Umbilical cord (tissue), 1 donor: ENCODE measurements at regions not wholly inside any gene's neighbourhood (a gene's known extent, or its start where the extent isn't known, plus 50 kb on each side); places are given as distances from the start of the nearest gene placed in this dataset.
A peak's percentile ranks its signal among the peaks of the same experiment; 100 is the strongest.
"Not testable (repeated sequence)": the region's sequence is repeated elsewhere in the genome, so short reads cannot be mapped to it uniquely, and the experiment has no call there.

Experiments used
- DNase-seq: peaks from one replicate; pipeline ENCODE4 v3.0.0-alpha.2; 2015; ENCODE audit warnings: low spot score

DNA sequence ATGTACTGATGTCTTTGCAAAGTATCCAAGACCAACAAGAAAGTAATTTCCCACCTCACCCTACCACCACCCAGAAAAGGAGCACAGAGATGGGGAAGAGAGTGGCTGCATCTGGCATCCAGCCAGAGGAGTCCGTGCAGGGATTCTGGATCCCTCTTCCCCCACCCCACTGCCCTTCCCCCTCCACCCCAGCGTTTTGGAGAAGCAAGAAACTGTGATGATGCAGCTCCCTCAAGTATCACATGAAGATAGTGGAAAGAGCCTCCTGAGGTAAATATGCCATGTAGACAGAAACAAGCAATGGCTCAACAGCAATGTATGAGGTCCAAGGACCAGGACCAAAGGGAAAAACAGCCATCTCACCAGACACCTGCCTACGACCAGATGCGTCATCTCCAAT is 153.8 kb downstream of the DEPDC1B start:
- DNase-seq, result no peak

DNA sequence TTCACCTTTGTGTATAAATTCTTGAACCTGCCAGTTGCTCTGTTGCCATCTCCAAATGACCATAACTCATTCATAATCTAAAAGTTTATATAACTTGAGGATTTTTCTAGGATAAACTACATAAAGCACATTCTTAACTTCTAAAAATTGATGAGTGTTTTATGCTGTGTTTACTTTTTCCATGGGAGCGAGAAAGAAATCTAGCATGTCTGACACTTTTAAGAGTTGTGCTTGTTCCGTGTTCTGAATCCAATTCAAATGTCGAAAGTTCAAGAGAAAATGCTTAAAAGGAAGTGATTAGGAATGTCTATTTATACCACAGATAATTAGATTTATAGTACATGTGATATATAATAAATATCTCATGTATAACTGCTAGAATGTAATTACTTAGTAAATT is 154.4 kb downstream of the DEPDC1B start:
- DNase-seq, result no peak

DNA sequence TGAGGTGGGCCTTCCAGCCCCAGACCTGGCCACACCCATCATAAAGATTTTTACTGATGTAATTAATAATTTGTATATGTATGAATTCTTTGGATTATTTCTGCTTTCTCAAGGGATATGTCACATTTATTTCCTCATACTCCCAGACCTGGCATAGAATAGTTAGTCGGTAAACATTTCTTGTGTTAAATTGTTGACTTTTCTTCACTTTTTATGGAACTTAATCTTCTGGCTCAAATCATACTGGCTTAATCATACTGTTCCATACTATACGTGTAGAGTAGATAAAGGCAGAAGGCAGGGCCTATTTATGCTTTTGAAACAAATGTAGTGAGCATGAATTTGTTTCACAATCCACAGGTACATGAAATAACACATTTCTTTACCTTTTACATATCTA is 155.8 kb downstream of the DEPDC1B start:
- DNase-seq, result no peak

DNA sequence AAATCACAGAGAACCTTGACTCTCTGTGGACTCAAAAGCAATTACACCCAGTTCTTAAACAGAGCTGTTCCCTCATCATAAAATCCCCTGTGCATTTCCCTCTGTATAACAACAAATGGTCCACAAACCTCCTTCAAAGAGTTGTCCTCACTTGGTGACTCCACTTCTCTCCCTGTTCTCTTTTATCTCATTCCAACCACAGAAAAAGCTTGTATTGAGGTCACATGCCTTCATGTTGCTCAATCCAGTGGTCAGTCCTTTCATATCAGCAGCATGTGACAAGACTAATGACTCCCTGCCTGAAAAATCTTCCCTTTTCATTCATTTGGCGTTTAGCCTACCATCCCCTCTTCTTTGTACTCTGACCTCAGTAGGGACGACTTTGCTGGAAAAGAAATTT is 158.0 kb downstream of the DEPDC1B start:
- DNase-seq, result no peak

DNA sequence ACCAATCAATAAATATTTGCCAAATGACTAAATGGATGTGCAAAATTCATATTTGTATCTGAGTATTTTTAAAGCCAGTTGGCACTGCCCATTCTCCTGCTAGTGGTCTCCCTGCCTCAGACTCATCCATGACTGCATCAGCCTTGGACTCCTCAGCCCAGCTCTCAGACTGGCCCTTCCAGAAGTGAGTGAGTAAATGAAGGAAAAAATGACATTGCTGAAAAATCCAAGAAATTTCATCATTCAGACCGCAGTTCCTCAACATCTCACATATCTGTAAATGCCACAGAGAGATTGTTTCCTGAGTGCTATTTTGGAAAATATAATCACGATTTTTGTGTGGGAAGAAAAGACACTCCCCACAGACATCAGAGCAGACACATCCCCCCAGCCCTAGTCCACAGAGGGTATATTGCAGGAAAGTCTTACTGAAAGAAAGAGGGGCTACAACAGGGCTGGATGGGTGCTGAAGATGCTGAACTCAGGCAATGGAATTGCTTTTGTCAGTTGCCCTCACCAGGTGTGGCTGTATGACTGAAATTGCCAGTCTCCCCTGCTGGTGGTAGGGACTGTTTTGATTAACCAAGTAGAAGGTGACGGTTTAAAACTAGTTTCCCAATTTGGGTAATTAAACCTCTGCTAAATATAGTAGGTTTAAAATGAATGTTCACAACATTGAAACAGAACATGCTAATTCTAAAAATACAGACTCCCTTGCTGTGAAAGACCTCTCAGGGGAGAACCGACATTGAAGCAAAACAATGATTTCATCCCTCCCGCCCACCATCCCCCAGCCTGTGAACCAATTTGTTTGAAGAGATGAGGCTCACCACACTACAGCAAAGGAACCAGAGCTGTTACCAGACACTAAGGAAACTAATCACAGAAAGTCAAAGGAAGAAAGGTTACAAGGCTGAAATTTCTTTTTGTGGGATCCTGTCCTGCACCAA is 158.8 kb downstream of the DEPDC1B start:
- DNase-seq, result no peak

DNA sequence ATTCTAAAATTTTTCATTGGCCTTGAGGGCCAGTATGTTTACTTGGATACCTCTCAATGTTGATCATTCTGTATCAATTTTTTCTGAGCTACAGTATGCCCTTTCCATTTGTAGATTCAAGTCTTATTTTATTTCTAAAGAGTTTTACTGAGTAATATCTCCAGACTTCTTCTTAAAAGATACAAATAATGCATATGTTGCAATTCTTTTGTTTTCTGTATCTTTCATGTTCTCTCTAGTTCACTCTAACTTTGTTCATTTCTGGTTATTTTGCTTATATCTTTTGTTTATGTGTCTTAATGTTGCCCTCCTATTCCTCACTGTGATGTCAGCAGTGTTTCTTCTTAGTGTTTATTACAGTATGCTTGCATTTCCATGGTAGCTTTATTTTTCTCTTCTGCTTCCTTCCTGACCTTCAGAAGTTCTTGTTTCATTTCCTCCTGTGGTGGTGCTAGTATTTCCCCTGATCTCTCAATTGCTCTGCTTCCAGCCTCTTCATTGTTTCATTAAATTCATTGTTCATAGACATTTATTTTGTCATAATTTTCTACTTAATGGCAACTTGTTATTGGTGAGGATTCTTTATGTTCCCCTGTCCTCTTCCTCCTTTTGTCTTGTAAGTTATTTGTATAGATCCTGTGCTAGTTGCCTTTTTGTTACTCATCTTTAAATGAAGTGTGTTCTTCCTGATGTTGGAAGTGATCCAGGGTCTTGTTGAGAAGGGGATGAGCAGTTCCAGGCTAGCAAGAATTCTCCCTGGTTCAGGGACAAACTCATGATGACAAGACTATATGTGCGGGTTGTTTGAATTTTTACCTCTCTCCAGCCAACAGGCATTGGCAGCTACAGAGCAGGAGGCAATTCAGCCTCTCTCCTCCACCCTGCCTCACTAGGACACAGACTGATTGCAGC is 160.8 kb downstream of the DEPDC1B start:
- DNase-seq, result no peak

DNA sequence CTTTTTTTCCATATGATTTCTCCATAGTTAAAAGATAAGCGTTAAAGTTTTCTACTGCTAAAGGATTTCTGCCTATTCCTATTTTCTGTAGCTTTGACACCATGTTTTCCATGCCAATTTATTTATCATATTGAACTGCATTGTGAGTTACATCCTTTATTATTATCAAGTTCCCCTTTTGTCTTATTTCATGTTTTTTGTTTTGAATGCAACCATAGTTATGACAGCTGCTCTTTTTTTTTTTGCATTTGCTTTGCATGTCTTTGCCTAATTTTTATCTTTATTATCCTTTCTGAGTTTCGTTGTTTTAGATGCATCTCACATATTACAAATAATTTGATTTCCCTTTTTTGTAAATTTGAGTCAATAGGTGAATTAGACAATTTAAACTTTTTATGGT is 161.5 kb downstream of the DEPDC1B start:
- no peak for DNase-seq

DNA sequence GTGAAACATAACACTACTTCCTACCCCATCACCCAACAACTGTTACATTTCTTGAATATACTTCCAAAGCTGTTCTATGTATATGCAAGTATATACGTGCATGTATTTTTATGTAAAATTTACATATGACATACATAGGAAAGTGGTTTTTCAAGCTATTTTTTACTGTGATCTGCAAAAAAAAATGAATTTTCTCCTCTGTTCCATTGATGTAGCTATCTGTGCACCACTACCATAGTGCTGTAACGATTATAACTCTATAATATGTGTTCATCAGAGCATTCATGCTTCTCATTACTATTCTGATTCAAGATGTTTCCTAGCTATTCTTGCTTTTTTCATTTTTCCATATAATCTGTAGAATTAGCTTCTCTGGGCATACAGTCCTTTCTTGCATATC is 164.0 kb downstream of the DEPDC1B start:
- DNase-seq, result no peak

DNA sequence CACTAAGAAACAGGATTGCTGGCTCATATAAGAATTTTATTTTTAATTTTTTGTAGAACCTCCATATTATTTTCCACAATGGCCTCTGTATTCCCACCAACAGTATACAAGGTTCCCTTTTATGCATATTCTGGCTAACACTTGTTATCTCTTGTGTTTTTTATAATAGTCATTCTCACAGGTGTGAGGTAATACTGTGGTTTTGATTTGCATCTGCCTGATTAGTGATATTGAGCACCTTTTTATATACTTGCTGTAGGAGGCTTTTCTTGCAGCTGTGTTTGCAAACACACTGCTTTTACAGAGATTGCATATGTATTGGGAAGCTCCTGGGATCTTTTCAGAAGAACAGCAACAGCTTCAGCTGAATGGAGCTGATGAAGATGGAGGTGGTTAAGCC is 164.8 kb downstream of the DEPDC1B start:
- DNase-seq, result no peak

DNA sequence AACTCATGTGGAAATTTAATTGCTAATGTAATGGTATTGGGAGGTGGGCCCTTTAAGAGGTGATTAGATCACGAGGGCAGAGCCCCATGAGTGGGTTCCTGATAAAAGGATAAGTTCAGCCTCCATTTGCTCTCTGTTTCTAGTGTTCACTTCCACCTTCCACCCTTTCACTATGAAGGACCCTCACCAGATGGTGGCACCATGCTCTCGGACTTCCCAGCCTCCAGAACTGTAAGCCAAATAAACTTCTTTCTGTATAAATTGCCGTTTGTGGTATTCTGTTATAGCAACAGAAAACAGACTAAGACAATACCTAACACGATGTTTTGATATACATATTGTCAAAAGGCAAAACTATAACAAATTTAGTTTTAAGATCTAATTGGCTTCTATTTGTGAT is 166.2 kb downstream of the DEPDC1B start:
- DNase-seq, result no peak

DNA sequence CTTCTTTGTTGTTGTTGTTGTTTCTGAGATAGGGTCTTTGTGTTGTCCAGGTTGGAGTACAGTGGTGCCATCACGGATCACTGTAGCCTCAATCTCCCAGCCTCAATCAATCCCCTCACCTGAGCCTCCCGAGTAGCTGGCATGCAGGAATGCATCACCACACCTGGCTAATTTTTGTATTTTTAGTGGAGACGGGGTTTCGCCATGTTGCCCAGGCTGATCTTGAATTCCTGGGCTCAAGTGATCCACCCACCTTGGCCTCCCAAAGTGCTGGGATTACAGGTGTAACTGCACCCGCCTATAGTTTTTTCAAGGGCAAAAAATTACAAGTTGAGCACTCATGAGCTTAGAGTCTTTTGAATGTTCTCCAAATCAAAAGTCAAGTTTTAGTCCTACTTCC is 167.2 kb downstream of the DEPDC1B start:
- DNase-seq, result not testable (repeated sequence)

DNA sequence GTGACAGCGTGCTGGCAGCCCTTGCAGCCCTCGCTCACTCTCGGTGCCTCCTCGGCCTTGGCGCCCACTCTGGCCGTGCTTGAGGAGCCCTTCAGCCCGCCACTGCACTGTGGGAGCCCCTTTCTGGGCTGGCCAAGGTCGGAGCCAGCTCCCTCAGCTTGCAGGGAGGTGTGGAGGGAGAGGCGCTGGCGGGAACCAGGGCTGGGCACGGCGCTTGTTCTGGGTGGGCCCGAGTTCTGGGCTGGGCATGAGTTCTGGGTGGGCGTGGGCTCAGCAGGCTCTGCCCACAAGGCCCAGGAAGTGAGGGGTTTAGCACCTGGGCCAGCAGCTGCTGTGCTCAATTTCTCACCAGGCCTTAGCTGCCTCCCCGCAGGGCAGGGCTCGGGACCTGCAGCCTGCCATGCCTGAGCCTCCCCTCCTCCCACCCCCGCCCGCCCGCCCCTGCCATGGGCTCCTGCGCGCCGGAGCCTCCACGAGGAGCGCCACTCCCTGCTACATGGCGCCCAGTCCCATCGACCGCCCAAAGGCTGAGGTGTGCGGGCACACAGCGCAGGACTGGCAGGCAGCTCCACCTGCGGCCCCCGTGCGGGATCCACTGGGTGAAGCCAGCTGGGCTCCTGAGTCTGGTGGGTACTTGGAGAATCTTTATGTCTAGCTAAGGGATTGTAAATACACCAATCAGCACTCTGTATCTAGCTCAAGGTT is 169.7 kb downstream of the DEPDC1B start:
- DNase-seq, result not testable (repeated sequence)

DNA sequence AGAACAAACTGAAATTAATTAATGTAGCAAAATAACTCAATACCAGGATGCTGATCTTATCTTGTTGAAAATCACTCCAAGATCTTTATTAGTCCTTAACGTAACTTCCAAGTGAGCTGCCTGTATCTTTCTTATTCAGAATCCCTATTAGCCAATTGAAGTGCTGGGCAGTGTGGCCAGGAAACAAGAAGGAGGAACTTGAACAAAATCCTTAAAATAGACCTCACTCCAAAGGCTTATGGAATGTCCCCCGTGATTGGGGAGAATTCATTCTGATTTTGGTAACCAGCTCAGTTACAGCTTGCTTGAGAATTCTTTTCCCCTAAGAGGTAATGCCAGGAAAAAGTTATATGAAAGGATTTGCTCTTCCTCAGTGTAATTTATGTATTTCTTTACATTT is 171.0 kb downstream of the DEPDC1B start:
- no peak for DNase-seq

DNA sequence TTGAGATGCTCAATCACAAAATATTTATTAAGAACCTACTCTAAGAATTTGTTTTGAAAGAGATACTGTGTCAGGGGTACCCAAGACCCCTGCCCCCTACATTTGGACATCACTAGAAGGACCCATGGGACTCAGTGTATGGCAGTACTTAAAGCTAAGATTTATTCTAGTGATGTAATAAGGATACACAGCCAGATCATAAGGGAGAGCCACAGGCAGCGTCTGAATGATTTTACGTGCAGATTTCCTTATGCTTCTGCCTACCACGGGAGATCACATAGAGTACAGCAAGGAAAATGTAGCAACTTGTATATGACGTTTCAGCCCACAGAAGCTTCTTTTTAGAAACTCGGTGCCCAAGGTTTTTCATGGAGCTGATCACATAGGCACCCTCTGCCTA is 172.9 kb downstream of the DEPDC1B start:
- DNase-seq, result no peak

DNA sequence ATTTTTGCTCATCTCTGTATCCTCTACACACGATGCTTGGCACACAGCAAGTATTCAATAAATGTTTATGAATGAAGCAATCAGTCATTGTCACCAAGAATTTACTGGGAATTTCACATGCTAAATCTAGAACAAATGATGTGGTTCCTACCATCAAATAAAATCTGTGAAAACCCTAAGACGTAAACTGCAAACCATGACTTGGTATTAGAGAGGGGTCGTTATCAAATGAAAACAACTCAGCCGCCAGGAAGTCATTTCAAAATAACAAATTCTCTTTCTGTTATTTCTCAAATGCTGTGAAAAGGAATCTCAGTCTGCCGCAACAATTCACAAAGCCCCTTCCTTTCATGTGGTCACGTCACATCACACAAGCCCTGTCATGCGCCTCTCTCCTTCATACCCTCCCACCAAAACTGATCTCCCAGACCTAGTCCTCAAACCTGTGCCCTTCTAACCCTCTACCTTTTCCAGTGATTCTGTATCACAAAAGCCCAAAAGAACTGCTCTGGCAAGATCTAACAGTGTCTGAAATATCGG is 173.6 kb downstream of the DEPDC1B start:
- DNase-seq, result no peak

DNA sequence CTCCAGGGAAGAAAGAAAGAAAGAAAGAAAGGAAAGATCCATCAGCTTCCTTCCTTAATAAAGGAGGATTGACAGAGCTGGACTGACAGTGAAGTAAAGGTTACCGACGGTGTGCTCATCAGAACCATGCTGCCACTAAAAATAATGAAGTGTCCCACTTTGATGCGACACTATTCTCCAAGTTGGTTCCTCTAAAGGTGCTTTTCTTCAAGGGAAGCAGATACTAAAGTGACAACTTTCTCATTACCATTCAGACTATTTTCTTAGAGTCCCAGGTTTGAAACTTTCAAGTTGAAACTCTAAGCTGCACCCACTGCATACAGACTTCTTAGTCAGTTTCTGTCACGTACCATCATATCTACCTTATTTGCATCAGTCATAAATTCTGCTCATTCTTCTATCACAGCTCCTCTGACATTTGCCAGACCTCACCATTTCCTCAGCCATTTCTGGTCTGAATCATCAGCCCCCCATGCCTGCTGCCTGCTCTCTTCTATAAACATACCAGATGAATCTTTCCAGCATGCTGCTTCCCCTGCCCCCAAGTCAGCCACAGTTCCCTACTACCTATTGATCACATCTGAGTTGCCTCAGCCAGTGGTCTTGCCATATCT is 177.6 kb downstream of the DEPDC1B start:
- peak; percentile 64 for DNase-seq

DNA sequence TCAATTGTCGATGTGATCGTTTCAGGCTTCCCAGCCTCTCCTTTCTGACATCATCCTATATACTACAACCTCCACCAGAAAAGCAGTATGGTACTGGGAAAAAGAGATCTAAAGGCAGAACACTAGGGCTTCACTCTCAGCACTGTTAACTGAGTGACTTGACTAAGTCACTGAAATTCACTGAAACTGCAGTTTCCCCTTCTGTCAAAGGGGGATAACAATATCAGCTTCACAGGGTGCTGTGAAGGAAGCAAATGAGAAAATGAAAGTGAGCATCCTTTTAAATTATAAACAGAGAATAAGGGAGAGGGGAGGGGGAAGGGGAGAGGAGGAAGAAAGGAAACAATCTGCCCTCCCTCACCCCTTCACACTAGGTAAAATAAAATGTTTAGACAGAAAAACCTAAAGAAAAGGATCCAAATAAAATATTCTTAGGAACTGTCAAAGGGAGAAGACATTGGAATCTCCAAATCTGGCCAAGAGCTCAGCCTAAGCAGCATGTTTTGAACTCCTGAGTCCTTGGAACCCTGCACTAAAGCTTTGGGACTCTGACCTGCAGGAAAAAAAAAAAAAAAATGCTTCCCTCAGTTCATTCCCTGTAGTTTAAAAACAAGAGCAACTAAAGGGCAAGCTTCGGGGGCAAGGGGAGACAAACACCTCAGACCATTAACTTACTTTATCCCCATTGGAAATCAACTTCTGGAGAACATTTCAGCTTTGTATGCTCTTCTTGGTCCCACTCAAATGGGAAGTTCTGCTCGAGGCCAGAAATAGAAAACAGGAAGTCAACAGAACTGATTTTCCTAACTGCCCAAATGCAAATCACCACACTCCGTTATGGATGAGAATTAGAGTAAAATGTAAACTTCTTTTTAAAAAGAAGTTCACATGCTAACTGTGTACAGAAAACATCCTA is 178.3 kb downstream of the DEPDC1B start:
- DNase-seq, result no peak

DNA sequence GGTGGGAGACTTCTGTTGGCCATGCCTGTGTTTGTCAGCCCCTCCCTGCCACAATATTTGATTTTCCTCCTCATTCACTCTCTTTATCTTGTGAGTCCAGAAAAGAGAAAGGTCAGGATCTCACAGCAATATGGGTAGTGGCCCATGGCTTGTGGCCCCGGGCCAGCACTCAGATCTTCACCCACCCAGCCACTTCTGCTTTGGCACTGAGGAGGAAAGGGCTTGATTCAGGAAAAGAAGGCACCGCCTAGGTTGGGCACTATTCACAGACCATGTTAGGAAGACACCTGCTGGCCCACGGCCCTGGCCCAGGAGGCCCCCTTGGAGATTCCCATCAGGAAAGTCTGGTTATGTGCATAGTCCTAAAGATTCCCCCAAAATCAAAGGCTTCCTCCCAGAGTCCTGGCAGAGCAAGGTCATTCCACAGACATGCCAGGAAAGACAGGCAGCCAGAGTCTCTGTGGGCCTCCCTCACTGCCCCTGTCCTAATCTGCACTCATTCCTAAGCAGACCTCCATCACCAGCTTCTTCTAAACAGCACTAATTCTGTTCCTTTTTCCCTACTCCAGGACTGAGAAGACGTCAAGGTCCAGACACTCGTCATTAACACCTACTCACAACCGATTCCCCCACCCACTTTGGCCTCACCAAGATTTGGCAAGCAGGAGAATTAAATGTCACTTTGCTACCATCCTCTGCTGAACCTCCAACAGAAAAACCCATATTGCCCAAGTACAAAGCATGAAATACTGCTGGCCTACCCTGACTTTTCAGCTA is 179.3 kb downstream of the DEPDC1B start:
- no peak for DNase-seq

DNA sequence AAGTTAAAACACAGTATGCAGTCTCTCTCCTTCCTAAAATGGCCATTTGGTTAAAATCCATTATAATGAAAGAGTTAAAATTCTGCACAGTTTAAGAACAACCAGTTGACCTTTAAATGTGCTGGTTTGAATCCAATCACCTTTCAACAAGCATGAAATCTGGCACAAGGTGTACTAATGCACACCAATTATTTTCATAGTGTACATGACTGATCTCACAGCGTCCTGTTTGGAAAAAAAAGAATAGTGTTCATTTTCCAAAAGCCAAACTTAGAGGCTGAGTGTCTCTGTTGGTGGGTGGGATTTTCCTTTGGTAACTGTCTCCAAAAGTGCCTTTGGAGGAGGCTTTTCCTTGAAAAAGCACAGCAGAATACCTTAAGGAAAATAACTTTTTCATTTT is 180.6 kb downstream of the DEPDC1B start:
- no peak for DNase-seq
